ENCODE measurements at regions not wholly inside any gene's neighbourhood (a gene's known extent, or its start where the extent isn't known, plus 50 kb on each side); places are given as distances from the start of the nearest gene placed in this dataset.

DNA sequence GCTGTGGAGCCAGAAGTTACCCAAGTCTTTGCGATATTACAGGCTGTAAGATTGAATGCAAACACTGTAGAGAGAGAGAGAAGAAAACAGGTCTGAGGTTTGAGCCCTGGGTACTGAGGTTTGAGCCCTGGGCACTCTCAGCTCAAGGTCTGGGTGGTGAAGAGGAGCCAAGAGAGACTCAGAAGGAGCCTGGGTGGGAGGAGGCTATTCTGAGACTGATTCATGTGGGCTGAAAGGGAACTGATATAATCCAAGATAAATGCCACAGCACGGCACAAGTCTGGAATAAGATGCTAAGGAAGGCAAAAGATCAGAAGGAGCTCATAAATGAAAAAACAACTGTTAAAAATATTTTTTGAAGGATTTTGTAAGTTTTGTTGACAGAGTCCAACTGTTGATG, 407.6 kb upstream of the HS6ST1 start:
- TF ChIP-seq TAF1 (IDR thresholded peaks at IDR 0.05; ENCODE audit: borderline replicate concordance, low read depth, low read length) (no peak), POLR2AphosphoS5 (IDR thresholded peaks at IDR 0.05; ENCODE audit: low read depth, low read length) (no peak)
- TF ChIP-seq, protein P1, sequence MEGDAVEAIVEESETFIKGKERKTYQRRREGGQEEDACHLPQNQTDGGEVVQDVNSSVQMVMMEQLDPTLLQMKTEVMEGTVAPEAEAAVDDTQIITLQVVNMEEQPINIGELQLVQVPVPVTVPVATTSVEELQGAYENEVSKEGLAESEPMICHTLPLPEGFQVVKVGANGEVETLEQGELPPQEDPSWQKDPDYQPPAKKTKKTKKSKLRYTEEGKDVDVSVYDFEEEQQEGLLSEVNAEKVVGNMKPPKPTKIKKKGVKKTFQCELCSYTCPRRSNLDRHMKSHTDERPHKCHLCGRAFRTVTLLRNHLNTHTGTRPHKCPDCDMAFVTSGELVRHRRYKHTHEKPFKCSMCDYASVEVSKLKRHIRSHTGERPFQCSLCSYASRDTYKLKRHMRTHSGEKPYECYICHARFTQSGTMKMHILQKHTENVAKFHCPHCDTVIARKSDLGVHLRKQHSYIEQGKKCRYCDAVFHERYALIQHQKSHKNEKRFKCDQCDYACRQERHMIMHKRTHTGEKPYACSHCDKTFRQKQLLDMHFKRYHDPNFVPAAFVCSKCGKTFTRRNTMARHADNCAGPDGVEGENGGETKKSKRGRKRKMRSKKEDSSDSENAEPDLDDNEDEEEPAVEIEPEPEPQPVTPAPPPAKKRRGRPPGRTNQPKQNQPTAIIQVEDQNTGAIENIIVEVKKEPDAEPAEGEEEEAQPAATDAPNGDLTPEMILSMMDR (IDR thresholded peaks at IDR 0.05), result no peak
- TF ChIP-seq, protein P2, sequence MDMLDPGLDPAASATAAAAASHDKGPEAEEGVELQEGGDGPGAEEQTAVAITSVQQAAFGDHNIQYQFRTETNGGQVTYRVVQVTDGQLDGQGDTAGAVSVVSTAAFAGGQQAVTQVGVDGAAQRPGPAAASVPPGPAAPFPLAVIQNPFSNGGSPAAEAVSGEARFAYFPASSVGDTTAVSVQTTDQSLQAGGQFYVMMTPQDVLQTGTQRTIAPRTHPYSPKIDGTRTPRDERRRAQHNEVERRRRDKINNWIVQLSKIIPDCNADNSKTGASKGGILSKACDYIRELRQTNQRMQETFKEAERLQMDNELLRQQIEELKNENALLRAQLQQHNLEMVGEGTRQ (IDR thresholded peaks at IDR 0.05; ENCODE audit: borderline replicate concordance, low read depth, low read length), result no peak

Measured in SK-N-SH (cell line).